Caco-2 (cell line): ENCODE measurements at regions not wholly inside any gene's neighbourhood (a gene's known extent, or its start where the extent isn't known, plus 50 kb on each side); places are given as distances from the start of the nearest gene placed in this dataset.

Source experiments
- BruUV-seq: library from RNA; stranded (reverse); fragments of 400-500 nt; replicated peaks from 2 replicates; lab custom pipeline; 2021; lab: Mats Ljungman, UMichigan
- CTCF ChIA-PET: fragments of 300-600 bp; sonication (Branson Sonifier 250); formaldehyde crosslinking; loops from one replicate; lab custom pipeline; 2022; ENCODE audit warnings: antibody characterized with exemption; lab: Charles Lee
- POLR2A ChIA-PET: fragments of 300-600 bp; sonication (Branson Sonifier 250); formaldehyde crosslinking; loops from one replicate; lab custom pipeline; 2022; ENCODE audit warnings: antibody characterized with exemption; lab: Charles Lee
- DNase-seq, 2 experiments: peaks; one replicate each; pipeline versions ENCODE4 v3.0.0 to v3.0.0-alpha.2; 2020 to 2022
- H3K27me3 ChIP-seq: replicated peaks from 2 replicates; pipeline ENCODE4 v1.6.0; 2011; ENCODE audit warnings: low read length; ENCODE audit not compliant: control insufficient read depth, insufficient read depth
- H3K36me3 ChIP-seq: 2 replicates; pipeline ENCODE4 v1.5.1; 2011; ENCODE audit warnings: low read length; ENCODE audit not compliant: control insufficient read depth, insufficient read depth
- H3K4me1 ChIP-seq: fragments of 250-450 bp; sonication (Bioruptor Pico); 2 replicates; pipeline ENCODE4 v1.5.1; 2020; ENCODE audit warnings: mild to moderate bottlenecking
- H3K4me3 ChIP-seq: 2 replicates; pipeline ENCODE4 v1.5.1; 2011; ENCODE audit warnings: low read depth, mild to moderate bottlenecking, control low read depth, low read length
- H3K9me3 ChIP-seq: fragments of 250-450 bp; sonication (Bioruptor Pico); 2 replicates; pipeline ENCODE4 v1.5.1; 2020; ENCODE audit warnings: mild to moderate bottlenecking, moderate library complexity
- H3K27ac Mint-ChIP-seq: one replicate; pipeline ENCODE4 v1.8.0; 2022; ENCODE audit warnings: mixed read lengths; ENCODE audit not compliant: unreplicated experiment
- H3K27me3 Mint-ChIP-seq: one replicate; pipeline ENCODE4 v1.8.0; 2022; ENCODE audit warnings: mixed read lengths; ENCODE audit not compliant: insufficient read depth, unreplicated experiment
- H3K36me3 Mint-ChIP-seq: one replicate; pipeline ENCODE4 v1.8.0; 2022; ENCODE audit warnings: mild to moderate bottlenecking, mixed read lengths; ENCODE audit not compliant: insufficient read depth, unreplicated experiment
- H3K4me1 Mint-ChIP-seq: one replicate; pipeline ENCODE4 v1.8.0; 2022; ENCODE audit warnings: low read depth, mixed read lengths; ENCODE audit not compliant: unreplicated experiment
- H3K4me3 Mint-ChIP-seq: one replicate; pipeline ENCODE4 v1.8.0; 2022; ENCODE audit warnings: mild to moderate bottlenecking, moderate library complexity, mixed read lengths; ENCODE audit not compliant: unreplicated experiment
- H3K9me3 Mint-ChIP-seq: one replicate; pipeline ENCODE4 v1.8.0; 2022; ENCODE audit warnings: mixed read lengths; ENCODE audit not compliant: unreplicated experiment
- CTCF ChIP-seq, 2 experiments: fragments of 200-600 bp in 1 of 2; IDR thresholded peaks; 1 replicate in 1 of 2; 2 replicates in 1 of 2; pipeline versions ENCODE4 v1.5.1 to v1.8.0; 2011 to 2022; ENCODE audit warnings: antibody characterized with exemption in 1 of 2, control low read depth in 1 of 2, inconsistent platforms in 1 of 2, low read depth in 1 of 2, low read length in 1 of 2, mild to moderate bottlenecking in 1 of 2, moderate library complexity in 1 of 2; ENCODE audit not compliant: insufficient read depth in 1 of 2, severe bottlenecking in 1 of 2, unreplicated experiment in 1 of 2
- intact Hi-C: fragments of 100-400 bp; cut with micrococcal nuclease; formaldehyde crosslinking; loops from one replicate; pipeline ENCODE4 v1.10.0; 2022; ENCODE audit not compliant: unreplicated experiment

GRCh38 chr17:71176928-71177443, 943.8 kb upstream of the SOX9 start:
- POLR2A ChIA-PET, result no interaction called here
- no peaks in the 10 kb centered on the region for H3K9me3 Mint-ChIP-seq

GRCh38 chr17:71180801-71181385, 939.9 kb upstream of the SOX9 start:
- Histone ChIP-seq H3K4me1 (no peaks in the 10 kb centered on the region), H3K27me3 (no peaks in the 10 kb centered on the region), H3K9me3 (no peaks in the 10 kb centered on the region), H3K4me3 (no peak overlapping the region), H3K36me3 (no peaks in the 10 kb centered on the region)
- no TSS peak for BruUV-seq
- DNase-seq, result no peak
- Mint-ChIP-seq H3K36me3 (no peaks in the 10 kb centered on the region), H3K4me1 (no peaks in the 10 kb centered on the region), H3K27me3 (peaks cover 5% of the 10 kb centered on the region), H3K27ac (no peak overlapping the region), H3K9me3 (no peaks in the 10 kb centered on the region), H3K4me3 (no peak overlapping the region)
- CTCF ChIA-PET, result no interaction called here
- TF ChIP-seq CTCF (IDR thresholded peaks at IDR 0.05; ENCODE audit: insufficient read depth in 1 of 2, low read depth in 1 of 2, low read length in 1 of 2, severe bottlenecking in 1 of 2, unreplicated experiment in 1 of 2), result no peak
- POLR2A ChIA-PET, result no interaction called here
- intact Hi-C loops, result no loop called here

More at GRCh38 chr17:71176928-71177443, 943.8 kb upstream of the SOX9 start:
- Histone ChIP-seq H3K9me3 (no peaks in the 10 kb centered on the region), H3K36me3 (no peaks in the 10 kb centered on the region), H3K4me3 (no peak overlapping the region), H3K4me1 (no peaks in the 10 kb centered on the region), H3K27me3 (no peaks in the 10 kb centered on the region)
- Mint-ChIP-seq H3K4me3 (no peak overlapping the region), H3K27me3 (peaks cover 3% of the 10 kb centered on the region), H3K27ac (no peak overlapping the region), H3K4me1 (no peaks in the 10 kb centered on the region), H3K36me3 (no peaks in the 10 kb centered on the region)
- BruUV-seq, result no TSS peak
- CTCF ChIA-PET, result no interaction called here
- no peak for DNase-seq
- no peak for TF ChIP-seq CTCF (IDR thresholded peaks at IDR 0.05; ENCODE audit: insufficient read depth in 1 of 2, low read depth in 1 of 2, low read length in 1 of 2, severe bottlenecking in 1 of 2, unreplicated experiment in 1 of 2)
- intact Hi-C loops, result no loop called here

GRCh38 chr17:71183066-71183660, 937.7 kb upstream of the SOX9 start:
- CTCF ChIA-PET, result no interaction called here

More at GRCh38 chr17:71183066-71183660, 937.7 kb upstream of the SOX9 start:
- H3K4me3 Mint-ChIP-seq, result no peak overlapping the region
- peak in 1 of 2 experiments; percentile 2 for DNase-seq
- no peaks in the 10 kb centered on the region for H3K4me1 Mint-ChIP-seq
- Histone ChIP-seq H3K9me3 (no peaks in the 10 kb centered on the region), H3K27me3 (no peaks in the 10 kb centered on the region), H3K36me3 (no peaks in the 10 kb centered on the region), H3K4me3 (no peak overlapping the region), H3K4me1 (no peaks in the 10 kb centered on the region)
- POLR2A ChIA-PET, result no interaction called here
- peaks cover 8% of the 10 kb centered on the region for H3K27me3 Mint-ChIP-seq
- TF ChIP-seq CTCF (IDR thresholded peaks at IDR 0.05; ENCODE audit: insufficient read depth in 1 of 2, low read depth in 1 of 2, low read length in 1 of 2, severe bottlenecking in 1 of 2, unreplicated experiment in 1 of 2), result no peak
- H3K27ac Mint-ChIP-seq, result no peak overlapping the region
- H3K36me3 Mint-ChIP-seq, result no peaks in the 10 kb centered on the region
- no peaks in the 10 kb centered on the region for H3K9me3 Mint-ChIP-seq
- no TSS peak for BruUV-seq
- intact Hi-C loops, result no loop called here
